Brain microvascular endothelial cell (primary cell): ENCODE measurements at regions not wholly inside any gene's neighbourhood (a gene's known extent, or its start where the extent isn't known, plus 50 kb on each side); places are given as distances from the start of the nearest gene placed in this dataset.
A peak's percentile ranks its signal among the peaks of the same experiment; 100 is the strongest.

Source experiments
- DNase-seq: peaks from one replicate; pipeline ENCODE4 v3.0.0-alpha.2; 2020
- H3K27ac ChIP-seq: fragments of 250-450 bp; sonication (Bioruptor Pico); 2 replicates; pipeline ENCODE4 v1.5.1; 2020; ENCODE audit warnings: mild to moderate bottlenecking, moderate library complexity
- H3K27me3 ChIP-seq: fragments of 250-450 bp; sonication (Bioruptor Pico); replicated peaks from 2 replicates; pipeline ENCODE4 v1.5.1; 2020; ENCODE audit warnings: mild to moderate bottlenecking
- H3K36me3 ChIP-seq: fragments of 250-450 bp; sonication (Bioruptor Pico); replicated peaks from 2 replicates; pipeline ENCODE4 v1.5.1; 2020; ENCODE audit warnings: mild to moderate bottlenecking
- H3K4me3 ChIP-seq: 2 replicates; pipeline ENCODE4 v1.5.1; 2011; ENCODE audit warnings: low read depth, mild to moderate bottlenecking, control low read depth, low read length, moderate library complexity
- CTCF ChIP-seq: IDR thresholded peaks from 2 replicates; pipeline ENCODE4 v1.5.1; 2011; ENCODE audit warnings: low read depth, mild to moderate bottlenecking, moderate library complexity, low read length, control low read depth, inconsistent platforms; ENCODE audit errors: missing control alignments
- in situ Hi-C: cut with HindIII; loops from 2 replicates; pipeline ENCODE4 v1.10.0; 2017; ENCODE audit warnings: low sequenced_read_pairs, low pct_ligation_motif_present

GRCh38 chr5:109567374-109568044, 122.2 kb upstream of the MAN2A1 start:
- peak; percentile 59 for DNase-seq
- in situ Hi-C loops, result no loop called here
- H3K4me3 ChIP-seq, result no peak overlapping the region
- H3K36me3 ChIP-seq, result no peaks in the 10 kb centered on the region
- TF ChIP-seq CTCF, result no peak
- H3K27me3 ChIP-seq, result no peaks in the 10 kb centered on the region
- H3K27ac ChIP-seq, result no peak overlapping the region

GRCh38 chr5:109566361-109566760, 123.4 kb upstream of the MAN2A1 start:
- no peak overlapping the region for H3K27ac ChIP-seq
- no peak overlapping the region for H3K4me3 ChIP-seq
- in situ Hi-C loops, result no loop called here
- TF ChIP-seq CTCF, result no peak
- H3K27me3 ChIP-seq, result no peaks in the 10 kb centered on the region
- no peak for DNase-seq
- H3K36me3 ChIP-seq, result no peaks in the 10 kb centered on the region

- no peak for DNase-seq
- no peaks in the 10 kb centered on the region for H3K27me3 ChIP-seq
- H3K4me3 ChIP-seq, result no peak overlapping the region
- no peak for TF ChIP-seq CTCF
- H3K27ac ChIP-seq, result no peak overlapping the region
- in situ Hi-C loops, result no loop called here
- no peaks in the 10 kb centered on the region for H3K36me3 ChIP-seq
Observed at GRCh38 chr5:109563739-109564138, 126.0 kb upstream of the MAN2A1 start.

- no peak overlapping the region for H3K27ac ChIP-seq
- in situ Hi-C loops, result no loop called here
- no peaks in the 10 kb centered on the region for H3K27me3 ChIP-seq
- H3K36me3 ChIP-seq, result no peaks in the 10 kb centered on the region
- H3K4me3 ChIP-seq, result no peak overlapping the region
- no peak for TF ChIP-seq CTCF
- no peak for DNase-seq
Observed at GRCh38 chr5:109563189-109563588, 126.5 kb upstream of the MAN2A1 start.

GRCh38 chr5:109562441-109562840, 127.3 kb upstream of the MAN2A1 start:
- Histone ChIP-seq H3K27me3 (no peaks in the 10 kb centered on the region), H3K27ac (no peak overlapping the region), H3K4me3 (no peak overlapping the region), H3K36me3 (no peaks in the 10 kb centered on the region)
- no peak for DNase-seq
- TF ChIP-seq CTCF, result no peak
- in situ Hi-C loops, result no loop called here

- H3K36me3 ChIP-seq, result no peaks in the 10 kb centered on the region
- no peaks in the 10 kb centered on the region for H3K27me3 ChIP-seq
- H3K27ac ChIP-seq, result no peak overlapping the region
- DNase-seq, result no peak
- in situ Hi-C loops, result no loop called here
- TF ChIP-seq CTCF, result no peak
- no peak overlapping the region for H3K4me3 ChIP-seq
Observed at GRCh38 chr5:109561447-109561846, 128.3 kb upstream of the MAN2A1 start.
